Activated CD4-positive, alpha-beta T cell treated with anti-CD3 and anti-CD28 coated beads for 36 hours (primary cell): ENCODE measurements at regions not wholly inside any gene's neighbourhood (a gene's known extent, or its start where the extent isn't known, plus 50 kb on each side); places are given as distances from the start of the nearest gene placed in this dataset.

Source experiments
- ATAC-seq: fragments of 200-7000 bp; cut with Tn5 transposase; one replicate; pipeline ENCODE4 v1.10.0; 2021; ENCODE audit warnings: mild to moderate bottlenecking, moderate library complexity
- CTCF ChIA-PET: fragments of 350-600 bp; sonication (Branson Sonifier 250); formaldehyde crosslinking; loops from one replicate; lab custom pipeline; 2021; ENCODE audit warnings: antibody characterized with exemption; lab: Charles Lee
- POLR2A ChIA-PET: fragments of 350-600 bp; sonication (Branson Sonifier 250); formaldehyde crosslinking; loops from one replicate; lab custom pipeline; 2021; ENCODE audit warnings: antibody characterized with exemption, inconsistent platforms; lab: Charles Lee
- DNase-seq: peaks from one replicate; pipeline ENCODE4 v3.0.0-alpha.2; 2020
- H3K27ac Mint-ChIP-seq: one replicate; pipeline ENCODE4 v1.8.0; 2021; ENCODE audit warnings: mixed read lengths
- H3K27me3 Mint-ChIP-seq: one replicate; pipeline ENCODE4 v1.8.0; 2021; ENCODE audit warnings: mixed read lengths
- H3K36me3 Mint-ChIP-seq: one replicate; pipeline ENCODE4 v1.8.0; 2021; ENCODE audit warnings: low read depth, mixed read lengths
- H3K4me1 Mint-ChIP-seq: one replicate; pipeline ENCODE4 v1.8.0; 2021; ENCODE audit warnings: mixed read lengths
- H3K4me3 Mint-ChIP-seq: one replicate; pipeline ENCODE4 v1.8.0; 2021; ENCODE audit warnings: mild to moderate bottlenecking, moderate library complexity, mixed read lengths
- H3K9me3 Mint-ChIP-seq: one replicate; pipeline ENCODE4 v1.8.0; 2021; ENCODE audit warnings: low read depth, mixed read lengths
- intact Hi-C, 2 experiments: fragments of 100-400 bp; cut with DNase I in 1 of 2; cut with micrococcal nuclease in 1 of 2; formaldehyde crosslinking; loops; one replicate each; pipeline versions ENCODE4 v1.14.2 to v1.15.1; 2022 to 2024; cut with DNase I, micrococcal nuclease

GRCh38 chr3:26535151-26535550, 87.4 kb upstream of the LRRC3B start:
- ChIA-PET POLR2A (no interaction called here), CTCF (no interaction called here)
- no peak overlapping the region for H3K27ac Mint-ChIP-seq
- no peaks in the 10 kb centered on the region for H3K27me3 Mint-ChIP-seq
- H3K36me3 Mint-ChIP-seq = no peaks in the 10 kb centered on the region
- H3K4me3 Mint-ChIP-seq = no peak overlapping the region
- peaks cover 8% of the 10 kb centered on the region for H3K9me3 Mint-ChIP-seq
- intact Hi-C loops = no loop called here
- ATAC-seq (no peak), DNase-seq (no peak)
- H3K4me1 Mint-ChIP-seq = no peaks in the 10 kb centered on the region

GRCh38 chr3:26536955-26537354, 85.6 kb upstream of the LRRC3B start:
- no peaks in the 10 kb centered on the region for H3K27me3 Mint-ChIP-seq
- intact Hi-C loops = no loop called here
- no peak for ATAC-seq
- no peaks in the 10 kb centered on the region for H3K36me3 Mint-ChIP-seq
- POLR2A ChIA-PET = no interaction called here
- H3K4me3 Mint-ChIP-seq = no peak overlapping the region
- H3K4me1 Mint-ChIP-seq = no peaks in the 10 kb centered on the region
- no peak overlapping the region for H3K27ac Mint-ChIP-seq
- CTCF ChIA-PET = no interaction called here
- DNase-seq = no peak
- peaks cover 9% of the 10 kb centered on the region for H3K9me3 Mint-ChIP-seq

DNA sequence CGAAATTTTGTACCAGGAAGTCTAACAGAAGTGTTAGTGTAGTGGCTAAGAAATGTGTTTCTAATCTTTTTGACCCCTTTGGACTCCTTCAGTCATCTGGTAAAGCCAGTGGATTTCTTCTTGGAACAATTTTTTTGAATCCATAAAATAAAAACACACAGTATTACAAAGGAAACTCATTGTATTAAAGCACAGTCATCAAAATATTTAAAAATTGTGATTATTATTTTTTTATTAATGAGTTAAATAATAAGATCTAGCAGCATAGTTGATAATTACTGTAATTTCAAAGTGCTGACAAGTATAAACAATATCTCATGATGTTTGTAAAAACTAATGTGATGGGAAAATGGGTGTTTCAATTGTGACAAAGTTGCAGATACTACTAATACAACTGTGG, 72.2 kb upstream of the LRRC3B start:
- H3K27me3 Mint-ChIP-seq = no peaks in the 10 kb centered on the region
- no peak overlapping the region for H3K27ac Mint-ChIP-seq
- ATAC-seq (no peak), DNase-seq (no peak)
- H3K36me3 Mint-ChIP-seq = no peaks in the 10 kb centered on the region
- no peak overlapping the region for H3K4me3 Mint-ChIP-seq
- ChIA-PET POLR2A (no interaction called here), CTCF (no interaction called here)
- intact Hi-C loops = no loop called here
- H3K4me1 Mint-ChIP-seq = no peaks in the 10 kb centered on the region
- H3K9me3 Mint-ChIP-seq = peaks cover 5% of the 10 kb centered on the region

DNA sequence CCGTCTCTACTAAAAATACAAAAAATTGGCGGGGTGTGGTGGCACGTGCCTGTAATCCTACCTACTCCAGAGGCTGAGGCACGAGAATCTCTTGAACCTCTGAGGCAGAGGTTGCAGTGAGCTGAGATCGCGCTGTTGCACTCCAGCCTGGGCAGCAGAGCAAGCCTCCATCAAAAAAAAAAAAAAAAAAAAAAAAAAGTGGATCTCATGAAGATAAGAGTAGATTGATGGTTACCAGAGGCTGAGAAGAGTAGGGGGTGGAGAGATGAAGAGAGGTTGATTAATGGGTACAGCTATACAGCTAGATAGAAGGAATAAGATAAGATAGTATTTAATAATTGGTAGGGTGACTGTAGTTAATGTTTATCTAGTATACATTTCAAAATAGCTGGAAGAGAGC, 65.9 kb upstream of the LRRC3B start:
- Mint-ChIP-seq H3K4me3 (no peak overlapping the region), H3K9me3 (peaks cover 2% of the 10 kb centered on the region), H3K4me1 (no peaks in the 10 kb centered on the region), H3K27me3 (no peaks in the 10 kb centered on the region), H3K36me3 (no peaks in the 10 kb centered on the region), H3K27ac (no peak overlapping the region)
- intact Hi-C loops = no loop called here
- no peak for DNase-seq
- ATAC-seq = no peak
- ChIA-PET CTCF (no interaction called here), POLR2A (no interaction called here)

GRCh38 chr3:26558257-26558656, 64.3 kb upstream of the LRRC3B start:
- ChIA-PET CTCF (no interaction called here), POLR2A (no interaction called here)
- Mint-ChIP-seq H3K9me3 (no peaks in the 10 kb centered on the region), H3K36me3 (no peaks in the 10 kb centered on the region), H3K27ac (no peak overlapping the region), H3K4me3 (no peak overlapping the region), H3K27me3 (no peaks in the 10 kb centered on the region), H3K4me1 (no peaks in the 10 kb centered on the region)
- no peak for DNase-seq
- intact Hi-C loops = no loop called here
- ATAC-seq = no peak

- H3K4me1 Mint-ChIP-seq = no peaks in the 10 kb centered on the region
- no peak for DNase-seq
- CTCF ChIA-PET = interaction anchor here (0.6 kb wide), 1 partner anchor 737 kb away, joined by 3 read pairs; no protein-coding TSS in a partner anchor
- no peaks in the 10 kb centered on the region for H3K36me3 Mint-ChIP-seq
- H3K27ac Mint-ChIP-seq = no peak overlapping the region
- H3K4me3 Mint-ChIP-seq = no peak overlapping the region
- H3K27me3 Mint-ChIP-seq = no peaks in the 10 kb centered on the region
- no peaks in the 10 kb centered on the region for H3K9me3 Mint-ChIP-seq
- ATAC-seq = no peak
- intact Hi-C loops = no loop called here
- POLR2A ChIA-PET = no interaction called here
Measured at GRCh38 chr3:26559227-26559626, 63.3 kb upstream of the LRRC3B start.

DNA sequence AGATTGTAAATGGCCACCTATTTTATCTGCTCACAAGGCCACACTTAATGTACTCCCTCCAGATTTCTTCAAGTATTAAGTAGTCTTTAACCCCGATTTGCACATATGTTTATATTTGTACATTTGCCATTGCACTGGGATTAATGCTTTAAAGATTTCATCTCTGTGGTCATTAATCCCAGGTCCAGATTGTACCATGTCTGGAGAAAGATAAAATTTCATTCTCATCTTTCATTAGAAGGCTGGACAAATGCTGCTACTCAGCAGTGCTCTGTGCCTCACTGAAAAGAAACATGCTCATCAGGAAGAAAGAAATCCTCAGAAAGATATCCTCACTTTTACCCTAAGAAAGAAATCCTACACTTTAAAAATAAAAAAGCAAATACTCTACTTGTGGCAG, 62.5 kb upstream of the LRRC3B start:
- Mint-ChIP-seq H3K36me3 (no peaks in the 10 kb centered on the region), H3K4me3 (no peak overlapping the region), H3K27me3 (no peaks in the 10 kb centered on the region), H3K27ac (no peak overlapping the region), H3K4me1 (no peaks in the 10 kb centered on the region), H3K9me3 (no peaks in the 10 kb centered on the region)
- DNase-seq = no peak
- ChIA-PET POLR2A (no interaction called here), CTCF (interaction anchor here (0.6 kb wide), 2 partner anchors 401 to 738 kb away, joined by 3 to 5 read pairs; no protein-coding TSS in a partner anchor)
- no peak for ATAC-seq
- intact Hi-C loops = no loop called here

DNA sequence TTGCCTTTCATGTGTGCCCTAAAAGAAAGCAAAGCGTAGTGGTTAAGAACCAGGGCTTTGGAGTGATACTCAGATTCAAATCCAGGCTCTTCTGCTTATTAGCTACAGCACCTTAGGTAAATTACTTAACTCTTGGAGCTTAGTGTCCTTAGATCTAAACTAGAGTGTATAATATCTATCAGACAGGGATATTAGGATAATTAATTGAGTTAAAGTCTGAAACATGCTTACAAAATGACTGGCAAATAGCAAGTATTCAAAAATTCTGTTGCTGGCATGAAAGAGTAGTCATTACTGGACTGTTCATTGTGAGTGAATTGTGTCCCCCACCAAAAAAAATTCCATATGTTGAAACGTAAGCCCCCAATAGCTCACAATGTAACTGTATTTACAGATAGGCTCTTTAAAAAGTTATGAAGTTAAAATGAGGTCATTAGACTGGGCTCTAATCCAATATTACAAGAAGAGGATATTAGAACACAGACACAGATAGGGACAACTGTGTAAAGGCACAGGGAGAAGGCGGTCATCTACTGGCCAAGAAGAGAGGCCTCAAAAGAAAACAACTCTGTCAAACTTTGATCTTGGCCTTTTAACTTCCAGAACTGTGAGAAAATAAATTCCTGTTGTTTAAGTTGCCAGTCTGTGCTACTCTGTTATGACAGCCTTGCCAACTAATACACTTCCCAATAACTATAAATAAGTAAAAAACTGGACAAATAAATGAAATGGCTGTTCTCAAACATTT, 60.4 kb upstream of the LRRC3B start:
- Mint-ChIP-seq H3K27ac (no peak overlapping the region), H3K36me3 (no peaks in the 10 kb centered on the region), H3K4me3 (no peak overlapping the region), H3K9me3 (no peaks in the 10 kb centered on the region), H3K27me3 (no peaks in the 10 kb centered on the region), H3K4me1 (no peaks in the 10 kb centered on the region)
- no peak for DNase-seq
- intact Hi-C loops = no loop called here
- CTCF ChIA-PET = interaction anchor here (0.5 kb wide), 1 partner anchor 179 kb away, joined by 3 read pairs; no protein-coding TSS in a partner anchor
- ATAC-seq = no peak
- POLR2A ChIA-PET = no interaction called here
